A549 (cell line): ENCODE measurements at regions not wholly inside any gene's neighbourhood (a gene's known extent, or its start where the extent isn't known, plus 50 kb on each side); places are given as distances from the start of the nearest gene placed in this dataset.

Experiments used
- ATAC-seq, 2 experiments: fragments of 200-7000 bp in 1 of 2; fragments of >200 bp in 1 of 2; cut with Nextera tagmentation in 1 of 2; cut with Tn5 transposase in 1 of 2; 3 replicates each; pipeline versions ENCODE4 v1.8.0 to v1.9.1; 2018 to 2020; ENCODE audit warnings: mild to moderate bottlenecking in 1 of 2, moderate library complexity in 1 of 2
- CTCF ChIA-PET: fragments of 300-600 bp; sonication (Branson Sonifier 250); formaldehyde crosslinking; extraction: SDS; loops from one replicate; lab custom pipeline; 2021; ENCODE audit warnings: antibody characterized with exemption, inconsistent platforms; lab: Yijun Ruan, JAX
- POLR2A ChIA-PET: fragments of 350-600 bp; formaldehyde crosslinking; extraction: SDS; loops from one replicate; lab custom pipeline; 2021; ENCODE audit warnings: antibody characterized with exemption, inconsistent platforms; lab: Yijun Ruan, JAX
- DNase-seq, 2 experiments: peaks; one replicate each; pipeline versions ENCODE4 v3.0.0 to v3.0.0-alpha.2; 2011 to 2016; ENCODE audit warnings: low read depth in 1 of 2, low spot score in 1 of 2
- FAIRE-seq: peaks from 2 replicates; lab custom pipeline; 2011; peaks lifted over from hg19 to GRCh38; lab: Jason Lieb, UNC
- H3K27ac ChIP-seq, 2 experiments: fragments of >200 bp; sonication (Bioruptor Twin); formaldehyde crosslinking; 3 replicates each; pipeline ENCODE4 v1.5.1; 2016 to 2017
- H3K4me1 ChIP-seq: fragments of >200 bp; sonication (Bioruptor Twin); formaldehyde crosslinking; 3 replicates; pipeline ENCODE4 v1.6.1; 2016
- H3K4me2 ChIP-seq: fragments of >200 bp; sonication (Bioruptor Twin); formaldehyde crosslinking; 3 replicates; pipeline ENCODE4 v1.6.1; 2016
- H3K4me3 ChIP-seq: fragments of >200 bp; sonication (Bioruptor Twin); formaldehyde crosslinking; 3 replicates; pipeline ENCODE4 v1.5.1; 2016
- H3K9me3 ChIP-seq: fragments of >200 bp; sonication (Bioruptor Twin); formaldehyde crosslinking; 3 replicates; pipeline ENCODE4 v1.6.1; 2016
- CBX2 ChIP-seq: fragments of 200-600 bp; sonication (generic); IDR thresholded peaks from 2 replicates; pipeline ENCODE4 v1.6.1; 2016; ENCODE audit warnings: low read depth, mild to moderate bottlenecking, borderline replicate concordance
- CBX8 ChIP-seq: fragments of 200-600 bp; sonication (generic); IDR thresholded peaks from 2 replicates; pipeline ENCODE4 v1.6.1; 2016
- CHD2 ChIP-seq: fragments of 150-350 bp; IDR thresholded peaks from 2 replicates; pipeline ENCODE4 v1.6.1; 2014; ENCODE audit warnings: low read length; ENCODE audit not compliant: partially characterized antibody
- CHD4 ChIP-seq: fragments of 200-600 bp; sonication (generic); IDR thresholded peaks from 2 replicates; pipeline ENCODE4 v1.6.1; 2016; ENCODE audit warnings: antibody characterized with exemption, mild to moderate bottlenecking, borderline replicate concordance
- EHMT2 ChIP-seq: fragments of 200-600 bp; sonication (generic); IDR thresholded peaks from 2 replicates; pipeline ENCODE4 v1.6.1; 2016; ENCODE audit warnings: antibody characterized with exemption, low read depth, mild to moderate bottlenecking, moderate library complexity
- ESRRA ChIP-seq: fragments of 150-350 bp; IDR thresholded peaks from 2 replicates; pipeline ENCODE4 v1.6.1; 2014; ENCODE audit warnings: mild to moderate bottlenecking, low read length, borderline replicate concordance
- FOSL2 ChIP-seq, 2 experiments: fragments of 450-650 bp in 1 of 2; fragments of >200 bp in 1 of 2; sonication (Bioruptor Twin) in 1 of 2; formaldehyde crosslinking; IDR thresholded peaks; 2 replicates each; pipeline versions ENCODE4 v1.5.0 to v1.6.1; 2016 to 2020; ENCODE audit warnings: mild to moderate bottlenecking in 1 of 2, moderate library complexity in 1 of 2
- HOXA7 ChIP-seq: fragments of 250-450 bp; sonication (Bioruptor Pico); IDR thresholded peaks from 2 replicates; pipeline ENCODE4 v1.5.0; 2020; ENCODE audit warnings: mild to moderate bottlenecking, moderate library complexity
- KDM1A ChIP-seq: fragments of 200-600 bp; sonication (generic); IDR thresholded peaks from 2 replicates; pipeline ENCODE4 v1.6.1; 2016; ENCODE audit warnings: low read depth, mild to moderate bottlenecking
- KDM5A ChIP-seq: fragments of 200-600 bp; sonication (generic); IDR thresholded peaks from 2 replicates; pipeline ENCODE4 v1.6.1; 2016; ENCODE audit warnings: antibody characterized with exemption, mild to moderate bottlenecking
- MAFK ChIP-seq: fragments of 450-650 bp; IDR thresholded peaks from 2 replicates; pipeline ENCODE4 v1.6.1; 2014; ENCODE audit not compliant: partially characterized antibody
- RNF2 ChIP-seq: fragments of 200-600 bp; sonication (generic); IDR thresholded peaks from 2 replicates; pipeline ENCODE4 v1.6.1; 2016; ENCODE audit warnings: low read depth, mild to moderate bottlenecking, antibody characterized with exemption, moderate library complexity, borderline replicate concordance
- SMC3 ChIP-seq: fragments of >200 bp; sonication (Bioruptor Twin); formaldehyde crosslinking; IDR thresholded peaks from 3 replicates; pipeline ENCODE4 v1.6.1; 2018; ENCODE audit warnings: inconsistent platforms
- SREBF2 ChIP-seq: fragments of 450-650 bp; IDR thresholded peaks from 2 replicates; pipeline ENCODE4 v1.6.1; 2014; ENCODE audit warnings: mild to moderate bottlenecking, moderate library complexity
- TFCP2L1 ChIP-seq: fragments of 250-450 bp; sonication (Bioruptor Pico); IDR thresholded peaks from 2 replicates; pipeline ENCODE4 v1.5.0; 2021; ENCODE audit warnings: mild to moderate bottlenecking
- ZC3H11A ChIP-seq: fragments of 450-650 bp; IDR thresholded peaks from 2 replicates; pipeline ENCODE4 v1.6.1; 2014; ENCODE audit warnings: antibody characterized with exemption, mild to moderate bottlenecking
- ZFP36 ChIP-seq: fragments of 450-650 bp; IDR thresholded peaks from 2 replicates; pipeline ENCODE4 v1.6.1; 2014; ENCODE audit warnings: borderline replicate concordance; ENCODE audit not compliant: partially characterized antibody
- ZSCAN20 ChIP-seq: fragments of 250-450 bp; sonication (Bioruptor Pico); IDR thresholded peaks from 2 replicates; pipeline ENCODE4 v1.8.0; 2022; ENCODE audit warnings: mild to moderate bottlenecking, moderate library complexity
- WGBS: methylation state at CpG from one replicate; pipeline ENCODE4 v1.1.6; 2017; ENCODE audit errors: missing lambda C conversion rate; 5-methylcytosine and 5-hydroxymethylcytosine counted together
- TF ChIP-seq, protein P1 (sequence below): fragments of 200-600 bp; sonication (generic); IDR thresholded peaks from 2 replicates; pipeline ENCODE4 v1.6.1; 2016; ENCODE audit warnings: antibody characterized with exemption, mild to moderate bottlenecking, moderate library complexity
- TF ChIP-seq, protein P2 (sequence below): fragments of 150-350 bp; IDR thresholded peaks from 2 replicates; pipeline ENCODE4 v1.6.1; 2014; ENCODE audit warnings: low read depth, mild to moderate bottlenecking, low read length
- TF ChIP-seq, protein P3 (sequence below): fragments of >200 bp; sonication (Bioruptor Twin); formaldehyde crosslinking; IDR thresholded peaks from 3 replicates; pipeline ENCODE4 v1.6.1; 2016

DNA sequence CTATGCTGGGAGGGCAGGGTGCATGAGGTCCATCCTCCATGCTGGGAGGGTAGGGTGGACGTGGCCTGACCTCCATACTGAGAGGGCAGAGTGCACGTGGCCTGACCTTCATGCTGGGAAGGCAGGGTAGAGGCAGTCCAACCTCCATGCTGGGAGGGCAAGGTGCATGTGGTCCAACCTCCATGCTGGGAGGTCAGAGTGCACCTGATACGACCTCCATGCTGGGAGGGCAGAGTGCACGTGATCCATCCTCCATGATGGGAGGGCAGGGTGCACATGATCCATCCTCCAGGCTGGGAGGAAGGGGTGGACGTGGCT lies 622.2 kb downstream of the BRD1 start:
- no peak for FAIRE-seq
- no peak for ATAC-seq
- Histone ChIP-seq H3K9me3 (no peaks in the 10 kb centered on the region), H3K4me1 (peaks cover 3% of the 10 kb centered on the region; the same call in 1 of the 3 replicates), H3K4me2 (no peak overlapping the region), H3K4me3 (no peak overlapping the region)
- 7% methylated on average over 4 of the region's 5 CpGs for WGBS
- POLR2A ChIA-PET, result no interaction called here
- DNase-seq, result no peak
- TF ChIP-seq CHD4 (no peak), CBX2 (no peak), KDM5A (no peak), CHD2 (no peak), RNF2 (no peak), TFCP2L1 (no peak), EHMT2 (no peak)
- TF ChIP-seq, protein P1, sequence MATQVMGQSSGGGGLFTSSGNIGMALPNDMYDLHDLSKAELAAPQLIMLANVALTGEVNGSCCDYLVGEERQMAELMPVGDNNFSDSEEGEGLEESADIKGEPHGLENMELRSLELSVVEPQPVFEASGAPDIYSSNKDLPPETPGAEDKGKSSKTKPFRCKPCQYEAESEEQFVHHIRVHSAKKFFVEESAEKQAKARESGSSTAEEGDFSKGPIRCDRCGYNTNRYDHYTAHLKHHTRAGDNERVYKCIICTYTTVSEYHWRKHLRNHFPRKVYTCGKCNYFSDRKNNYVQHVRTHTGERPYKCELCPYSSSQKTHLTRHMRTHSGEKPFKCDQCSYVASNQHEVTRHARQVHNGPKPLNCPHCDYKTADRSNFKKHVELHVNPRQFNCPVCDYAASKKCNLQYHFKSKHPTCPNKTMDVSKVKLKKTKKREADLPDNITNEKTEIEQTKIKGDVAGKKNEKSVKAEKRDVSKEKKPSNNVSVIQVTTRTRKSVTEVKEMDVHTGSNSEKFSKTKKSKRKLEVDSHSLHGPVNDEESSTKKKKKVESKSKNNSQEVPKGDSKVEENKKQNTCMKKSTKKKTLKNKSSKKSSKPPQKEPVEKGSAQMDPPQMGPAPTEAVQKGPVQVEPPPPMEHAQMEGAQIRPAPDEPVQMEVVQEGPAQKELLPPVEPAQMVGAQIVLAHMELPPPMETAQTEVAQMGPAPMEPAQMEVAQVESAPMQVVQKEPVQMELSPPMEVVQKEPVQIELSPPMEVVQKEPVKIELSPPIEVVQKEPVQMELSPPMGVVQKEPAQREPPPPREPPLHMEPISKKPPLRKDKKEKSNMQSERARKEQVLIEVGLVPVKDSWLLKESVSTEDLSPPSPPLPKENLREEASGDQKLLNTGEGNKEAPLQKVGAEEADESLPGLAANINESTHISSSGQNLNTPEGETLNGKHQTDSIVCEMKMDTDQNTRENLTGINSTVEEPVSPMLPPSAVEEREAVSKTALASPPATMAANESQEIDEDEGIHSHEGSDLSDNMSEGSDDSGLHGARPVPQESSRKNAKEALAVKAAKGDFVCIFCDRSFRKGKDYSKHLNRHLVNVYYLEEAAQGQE, result no peak
- TF ChIP-seq, protein P2, sequence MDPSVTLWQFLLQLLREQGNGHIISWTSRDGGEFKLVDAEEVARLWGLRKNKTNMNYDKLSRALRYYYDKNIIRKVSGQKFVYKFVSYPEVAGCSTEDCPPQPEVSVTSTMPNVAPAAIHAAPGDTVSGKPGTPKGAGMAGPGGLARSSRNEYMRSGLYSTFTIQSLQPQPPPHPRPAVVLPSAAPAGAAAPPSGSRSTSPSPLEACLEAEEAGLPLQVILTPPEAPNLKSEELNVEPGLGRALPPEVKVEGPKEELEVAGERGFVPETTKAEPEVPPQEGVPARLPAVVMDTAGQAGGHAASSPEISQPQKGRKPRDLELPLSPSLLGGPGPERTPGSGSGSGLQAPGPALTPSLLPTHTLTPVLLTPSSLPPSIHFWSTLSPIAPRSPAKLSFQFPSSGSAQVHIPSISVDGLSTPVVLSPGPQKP, result no peak
- TF ChIP-seq, protein P3, sequence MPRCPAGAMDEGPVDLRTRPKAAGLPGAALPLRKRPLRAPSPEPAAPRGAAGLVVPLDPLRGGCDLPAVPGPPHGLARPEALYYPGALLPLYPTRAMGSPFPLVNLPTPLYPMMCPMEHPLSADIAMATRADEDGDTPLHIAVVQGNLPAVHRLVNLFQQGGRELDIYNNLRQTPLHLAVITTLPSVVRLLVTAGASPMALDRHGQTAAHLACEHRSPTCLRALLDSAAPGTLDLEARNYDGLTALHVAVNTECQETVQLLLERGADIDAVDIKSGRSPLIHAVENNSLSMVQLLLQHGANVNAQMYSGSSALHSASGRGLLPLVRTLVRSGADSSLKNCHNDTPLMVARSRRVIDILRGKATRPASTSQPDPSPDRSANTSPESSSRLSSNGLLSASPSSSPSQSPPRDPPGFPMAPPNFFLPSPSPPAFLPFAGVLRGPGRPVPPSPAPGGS, result no peak
- TF ChIP-seq, all 56 proteins: peak for 0
- CTCF ChIA-PET, result no interaction called here
- H3K27ac ChIP-seq, result no peak overlapping the region

DNA sequence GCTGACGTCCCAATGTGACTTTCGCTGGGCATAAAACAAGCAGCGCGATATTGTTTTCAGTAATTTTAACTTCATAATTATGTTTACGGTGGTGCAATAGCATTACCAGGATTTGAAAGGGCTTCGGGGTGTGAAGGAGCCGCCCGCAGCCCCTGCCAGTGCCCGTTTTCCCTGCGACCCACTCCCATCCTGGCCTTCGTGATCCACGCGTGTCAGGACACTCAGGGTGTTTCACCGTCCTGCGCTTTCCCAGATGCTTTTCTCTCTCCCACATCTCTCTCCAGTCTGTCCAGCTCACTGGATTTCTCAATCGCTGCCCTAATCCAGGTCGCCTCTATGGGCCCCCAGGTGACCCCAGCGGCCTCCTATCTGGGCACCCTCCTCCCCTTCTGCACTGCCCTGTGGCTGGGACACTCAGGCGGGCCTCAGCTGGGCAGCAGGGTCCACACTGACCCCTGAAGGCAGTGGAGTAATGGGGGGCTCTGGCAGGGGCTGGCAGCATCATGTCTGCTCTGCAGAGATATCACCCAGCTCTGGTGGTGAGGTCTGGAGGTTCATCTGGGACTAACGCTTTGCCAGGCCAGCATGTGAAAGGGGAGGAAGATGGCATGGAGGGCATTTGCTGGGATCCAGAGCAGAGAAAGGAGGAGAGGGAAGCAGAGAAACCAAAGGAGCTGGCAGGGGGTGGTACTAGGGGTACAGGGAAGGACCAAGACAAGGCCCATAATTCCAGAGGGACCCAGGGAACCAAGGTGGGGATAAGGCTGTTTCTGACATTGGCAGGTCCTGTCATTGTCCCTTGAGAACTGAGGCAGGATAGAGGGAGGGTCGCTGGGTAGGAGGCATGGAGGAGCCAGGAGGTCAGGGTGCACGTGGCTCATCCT lies 622.8 kb downstream of the BRD1 start:
- DNase-seq (no peak), ATAC-seq (no peak), FAIRE-seq (no peak)
- Histone ChIP-seq H3K4me1 (peaks cover 3% of the 10 kb centered on the region; the same call in 1 of the 3 replicates), H3K4me2 (no peak overlapping the region), H3K27ac (no peak overlapping the region), H3K4me3 (no peak overlapping the region), H3K9me3 (no peaks in the 10 kb centered on the region)
- WGBS, result 61% methylated on average over 21 of the region's 22 CpGs
- POLR2A ChIA-PET, result no interaction called here
- TF ChIP-seq SMC3 (no peak), KDM5A (no peak)
- TF ChIP-seq, protein P3, result no peak
- CTCF ChIA-PET, result no interaction called here

DNA sequence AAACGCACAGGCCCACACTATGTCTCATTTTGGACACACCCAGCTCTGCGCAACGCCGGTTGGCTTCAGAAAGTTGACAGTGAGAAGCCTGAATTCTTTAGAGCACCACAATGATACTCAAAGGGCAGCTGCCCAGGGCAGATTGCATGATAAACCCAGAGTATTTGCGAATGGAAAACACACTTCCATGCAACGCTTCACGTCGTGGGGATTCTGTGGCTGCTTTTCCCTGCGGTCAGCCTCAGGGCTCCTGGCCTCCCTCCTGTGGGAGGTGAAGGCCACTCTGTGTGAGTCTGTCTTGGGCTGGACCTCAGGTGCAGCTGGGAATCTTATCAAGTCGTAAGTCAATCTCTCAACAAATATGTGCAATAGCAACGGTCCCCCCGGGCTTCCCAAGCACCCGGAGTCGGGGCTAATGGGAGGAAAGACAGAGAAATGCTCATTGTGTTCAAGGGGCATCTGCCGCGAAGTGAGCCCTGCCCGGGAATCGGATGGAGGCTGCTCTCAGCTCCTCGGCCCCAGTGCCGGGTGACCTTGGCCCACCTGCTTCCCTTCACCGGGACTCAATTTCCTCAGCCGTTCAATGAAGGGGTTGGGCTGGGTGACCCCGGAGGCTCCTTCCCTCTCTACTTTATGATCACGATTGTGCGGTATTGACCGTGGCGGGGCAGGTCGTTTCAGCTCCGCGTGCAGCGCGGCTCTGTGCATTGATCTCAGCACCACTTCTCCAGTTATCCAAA lies 623.6 kb downstream of the BRD1 start:
- Histone ChIP-seq H3K27ac (no peak overlapping the region), H3K9me3 (no peaks in the 10 kb centered on the region)
- ATAC-seq, result no peak
- 63% methylated on average over 26 of the region's 32 CpGs for WGBS
- TF ChIP-seq ZSCAN20 (CRISPR knock-in tag) (no peak), ZFP36 (no peak), SREBF2 (no peak), CHD4 (no peak), FOSL2 (IDR thresholded peaks at IDR 0.05) (no peak), FOSL2 (CRISPR knock-in tag; IDR thresholded peaks at IDR 0.05) (no peak), HOXA7 (CRISPR knock-in tag) (no peak), MAFK (no peak), CBX8 (no peak), TFCP2L1 (no peak), ESRRA (no peak), ZC3H11A (no peak), KDM1A (no peak), RNF2 (no peak)
- TF ChIP-seq, protein P3, result no peak
- TF ChIP-seq, all 56 proteins: peak for 0
- H3K4me1 ChIP-seq, result no peaks in the 10 kb centered on the region
- FAIRE-seq, result no peak
- no peak overlapping the region for H3K4me3 ChIP-seq
- CTCF ChIA-PET, result interaction anchor here (1.1 kb wide), 1 partner anchor 10 kb away, joined by 3 read pairs; no protein-coding TSS in a partner anchor
- DNase-seq, result no peak
- POLR2A ChIA-PET, result no interaction called here
- H3K4me2 ChIP-seq, result no peak overlapping the region
